H1 (cell line): ENCODE measurements at regions not wholly inside any gene's neighbourhood (a gene's known extent, or its start where the extent isn't known, plus 50 kb on each side); places are given as distances from the start of the nearest gene placed in this dataset.

Experiments
- CTCF ChIA-PET: fragments of 300-600 bp; sonication (Branson Sonifier 250); formaldehyde crosslinking; loops from one replicate; lab custom pipeline; 2021; ENCODE audit not compliant: partially characterized antibody; lab: Charles Lee
- POLR2A ChIA-PET: fragments of 300-600 bp; sonication (Branson Sonifier 250); formaldehyde crosslinking; loops from one replicate; lab custom pipeline; 2021; ENCODE audit warnings: inconsistent platforms; ENCODE audit not compliant: partially characterized antibody; lab: Charles Lee
- DNase-seq, 2 experiments: peaks; one replicate each; pipeline versions ENCODE4 v3.0.0 to v3.0.0-alpha.2; 2010 to 2022; ENCODE audit warnings: low spot score in 2 of 2, low read depth in 1 of 2, mixed read lengths in 1 of 2
- FAIRE-seq: peaks from 2 replicates; lab custom pipeline; 2011; peaks lifted over from hg19 to GRCh38; lab: Jason Lieb, UNC
- H2AFZ ChIP-seq: 2 replicates; pipeline ENCODE4 v1.8.1; 2012; ENCODE audit warnings: low read length, inconsistent platforms
- H2AK5ac ChIP-seq: 2 replicates; pipeline ENCODE4 v1.6.1; 2013; ENCODE audit warnings: low read depth, low read length
- H2BK120ac ChIP-seq: replicated peaks from 2 replicates; pipeline ENCODE3; 2013; ENCODE audit warnings: low read depth, low read length, inconsistent platforms
- H2BK12ac ChIP-seq: 2 replicates; pipeline ENCODE4 v1.6.1; 2013; ENCODE audit warnings: low read depth, low read length
- H2BK15ac ChIP-seq: 2 replicates; pipeline ENCODE4 v1.6.1; 2013; ENCODE audit warnings: low read length
- H2BK20ac ChIP-seq: 2 replicates; pipeline ENCODE4 v1.6.1; 2013; ENCODE audit warnings: low read length
- H2BK5ac ChIP-seq: 2 replicates; pipeline ENCODE4 v1.6.1; 2013; ENCODE audit warnings: low read depth, low read length
- H3K14ac ChIP-seq: 2 replicates; pipeline ENCODE4 v1.6.1; 2013; ENCODE audit warnings: inconsistent platforms; ENCODE audit not compliant: insufficient read length
- H3K18ac ChIP-seq: 2 replicates; pipeline ENCODE4 v1.6.1; 2013; ENCODE audit warnings: low read length; ENCODE audit errors: extremely low read depth
- H3K23ac ChIP-seq: 2 replicates; pipeline ENCODE4 v1.6.1; 2013; ENCODE audit warnings: inconsistent platforms; ENCODE audit not compliant: insufficient read length
- H3K23me2 ChIP-seq: 2 replicates; pipeline ENCODE4 v1.6.1; 2013; ENCODE audit warnings: low read depth, low read length
- H3K27ac ChIP-seq: 2 replicates; pipeline ENCODE4 v1.6.1; 2011; ENCODE audit warnings: low read depth, low read length, inconsistent platforms
- H3K27me3 ChIP-seq, 4 experiments: replicated peaks in 1 of 4; 1 replicate in 1 of 4; 2 replicates in 3 of 4; pipeline versions ENCODE4 v1.6.1 to v1.8.1; 2011 to 2013; ENCODE audit warnings: low read length in 3 of 4, mild to moderate bottlenecking in 3 of 4, inconsistent platforms in 2 of 4, mixed read lengths in 2 of 4, moderate library complexity in 1 of 4; ENCODE audit not compliant: control insufficient read depth in 3 of 4, insufficient read depth in 3 of 4; ENCODE audit errors: extremely low read depth in 1 of 4
- H3K36me3 ChIP-seq, 4 experiments: 2 replicates each; pipeline versions ENCODE4 v1.6.1 to v1.8.1; 2011 to 2013; ENCODE audit warnings: mild to moderate bottlenecking in 4 of 4, low read length in 3 of 4, moderate library complexity in 2 of 4, control low read depth in 1 of 4, inconsistent platforms in 1 of 4; ENCODE audit not compliant: insufficient read depth in 4 of 4, control insufficient read depth in 2 of 4
- H3K4ac ChIP-seq: replicated peaks from 2 replicates; pipeline ENCODE3; 2013; ENCODE audit warnings: low read length, low read depth, mixed read lengths, inconsistent platforms; ENCODE audit not compliant: insufficient read length
- H3K4me1 ChIP-seq, 4 experiments: replicated peaks in 1 of 4; 1 replicate in 1 of 4; 2 replicates in 3 of 4; pipeline versions ENCODE4 v1.6.1 to v1.8.1; 2011 to 2013; ENCODE audit warnings: low read length in 3 of 4, inconsistent platforms in 2 of 4, mixed read lengths in 1 of 4; ENCODE audit not compliant: insufficient read depth in 4 of 4, control insufficient read depth in 3 of 4
- H3K4me2 ChIP-seq, 2 experiments: 2 replicates each; pipeline versions ENCODE4 v1.6.1 to v1.8.1; 2011 to 2013; ENCODE audit warnings: low read depth in 2 of 2, low read length in 2 of 2, control low read depth in 1 of 2, inconsistent platforms in 1 of 2, mild to moderate bottlenecking in 1 of 2; ENCODE audit not compliant: insufficient read depth in 1 of 2
- H3K4me3 ChIP-seq, 4 experiments: fragments of 200-600, 300-600 bp in 1 of 4; sonication (generic), shearing (Covaris generic), sonication (Bioruptor Twin) in 1 of 4; 2 replicates each; pipeline versions ENCODE4 v1.5.1 to v1.8.1; 2011 to 2016; ENCODE audit warnings: low read length in 4 of 4, low read depth in 3 of 4, control low read depth in 2 of 4, inconsistent platforms in 2 of 4, mild to moderate bottlenecking in 2 of 4, mixed read lengths in 1 of 4, moderate library complexity in 1 of 4; ENCODE audit not compliant: insufficient read depth in 2 of 4; ENCODE audit errors: extremely low read depth in 1 of 4
- H3K56ac ChIP-seq: replicated peaks from 2 replicates; pipeline ENCODE3; 2013; ENCODE audit warnings: low read depth, mild to moderate bottlenecking, mixed read lengths, low read length, inconsistent platforms; ENCODE audit not compliant: insufficient read length
- H3K79me1 ChIP-seq: 2 replicates; pipeline ENCODE4 v1.6.1; 2013; ENCODE audit warnings: low read depth, low read length, control low read depth
- H3K79me2 ChIP-seq, 2 experiments: 2 replicates each; pipeline versions ENCODE4 v1.6.1 to v1.8.1; 2012 to 2013; ENCODE audit warnings: low read length in 2 of 2, mild to moderate bottlenecking in 2 of 2, inconsistent platforms in 1 of 2; ENCODE audit not compliant: insufficient read depth in 2 of 2, control insufficient read depth in 1 of 2
- H3K9ac ChIP-seq, 4 experiments: replicated peaks in 1 of 4; 1 replicate in 1 of 4; 2 replicates in 3 of 4; pipeline versions ENCODE4 v1.6.1 to v1.8.1; 2011 to 2013; ENCODE audit warnings: low read depth in 3 of 4, low read length in 3 of 4, control low read depth in 2 of 4, mild to moderate bottlenecking in 2 of 4, moderate library complexity in 2 of 4, inconsistent platforms in 1 of 4; ENCODE audit errors: extremely low read depth in 1 of 4
- H3K9me3 ChIP-seq, 2 experiments: 2 replicates each; pipeline versions ENCODE4 v1.6.1 to v1.8.1; 2012 to 2013; ENCODE audit warnings: mild to moderate bottlenecking in 2 of 2, moderate library complexity in 2 of 2, control low read depth in 1 of 2, inconsistent platforms in 1 of 2, low read depth in 1 of 2, low read length in 1 of 2, mixed read lengths in 1 of 2; ENCODE audit not compliant: insufficient read depth in 2 of 2
- H4K20me1 ChIP-seq, 2 experiments: replicated peaks in 1 of 2; 2 replicates each; pipeline versions ENCODE3 to v1.8.1; 2011 to 2013; ENCODE audit warnings: inconsistent platforms in 2 of 2, low read length in 2 of 2, mild to moderate bottlenecking in 1 of 2; ENCODE audit not compliant: insufficient read depth in 2 of 2, control insufficient read depth in 1 of 2
- H4K5ac ChIP-seq: 2 replicates; pipeline ENCODE4 v1.6.1; 2013; ENCODE audit warnings: low read length, low read depth, mixed read lengths, inconsistent platforms; ENCODE audit not compliant: insufficient read length
- H4K8ac ChIP-seq: 2 replicates; pipeline ENCODE4 v1.8.0; 2013; ENCODE audit warnings: mild to moderate bottlenecking, moderate library complexity, low read length, inconsistent platforms; ENCODE audit not compliant: insufficient read depth; ENCODE audit errors: extremely low read depth
- H4K91ac ChIP-seq: replicated peaks from 2 replicates; pipeline ENCODE3; 2013; ENCODE audit warnings: low read length, mixed read lengths, inconsistent platforms; ENCODE audit not compliant: insufficient read length
- ASH2L ChIP-seq: fragments of 200-600, 300-600 bp; sonication (generic); IDR thresholded peaks from one replicate; pipeline ENCODE4 v1.7.1; 2017; ENCODE audit warnings: low read length
- RAD21 ChIP-seq, 2 experiments: IDR thresholded peaks in 1 of 2; conservative IDR thresholded peaks in 1 of 2; 2 replicates each; pipeline ENCODE4 v1.6.1; 2011; ENCODE audit warnings: low read depth in 2 of 2, low read length in 2 of 2, improper control_type of control experiment in 1 of 2, inconsistent platforms in 1 of 2, mild to moderate bottlenecking in 1 of 2, moderate library complexity in 1 of 2
- WGBS, 2 experiments: shearing (Covaris generic) in 1 of 2; methylation state at CpG; one replicate each; pipeline versions ENCODE4 v1.1.6 to v1.1.7; 2013 to 2015; ENCODE audit warnings: low lambda C conversion rate in 2 of 2, mixed read lengths in 2 of 2, inconsistent platforms in 1 of 2, low coverage in 1 of 2, missing lambda C conversion rate in 1 of 2; ENCODE audit not compliant: insufficient replicate concordance in 2 of 2, insufficient coverage in 1 of 2, insufficient read length in 1 of 2; ENCODE audit errors: extremely low coverage in 1 of 2, missing lambda C conversion rate in 1 of 2; 5-methylcytosine and 5-hydroxymethylcytosine counted together

DNA sequence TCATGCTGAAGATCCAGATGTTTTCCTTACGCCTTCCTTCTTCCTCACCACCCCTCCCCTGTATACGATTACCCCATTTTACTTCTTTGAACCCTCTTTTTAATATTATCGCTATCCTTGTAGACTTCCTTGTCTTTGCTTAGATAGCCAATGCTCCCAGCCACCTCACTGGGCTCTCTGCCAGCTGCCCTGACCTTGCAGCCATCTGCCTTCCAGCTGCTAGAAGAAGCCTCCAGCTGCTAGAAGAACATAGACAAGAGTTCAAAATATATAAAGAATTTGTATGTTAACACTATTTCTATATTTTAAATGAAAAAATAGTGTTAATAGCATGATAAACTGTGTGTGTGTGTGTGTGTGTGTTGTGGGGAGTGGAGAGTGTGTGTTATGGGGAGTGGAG lies 374.7 kb downstream of the ANKRD50 start:
- Histone ChIP-seq H3K27ac (no peak overlapping the region), H3K14ac (no peak overlapping the region), H3K36me3 (no peaks in the 10 kb centered on the region), H2BK120ac (no peak overlapping the region), H3K56ac (no peak overlapping the region), H2AK5ac (no peak overlapping the region), H3K23ac (no peak overlapping the region), H3K4me1 (no peaks in the 10 kb centered on the region; a peak in 1 of 7 replicates), H2BK5ac (no peak overlapping the region), H4K8ac (no peak overlapping the region), H3K4ac (no peak overlapping the region), H3K4me3 (no peak overlapping the region), H2AFZ (no peak overlapping the region), H3K79me1 (no peaks in the 10 kb centered on the region), H2BK20ac (no peak overlapping the region), H3K27me3 (no peaks in the 10 kb centered on the region), H2BK12ac (no peak overlapping the region), H3K9ac (no peak overlapping the region), H2BK15ac (no peak overlapping the region), H4K91ac (no peak overlapping the region), H3K23me2 (no peaks in the 10 kb centered on the region), H3K18ac (no peak overlapping the region), H3K9me3 (peaks cover 0 to 8% of the 10 kb centered on the region in 2 experiments; a peak in 1 of 4 replicates), H4K5ac (no peak overlapping the region), H4K20me1 (no peaks in the 10 kb centered on the region), H3K4me2 (no peak overlapping the region), H3K79me2 (no peaks in the 10 kb centered on the region)
- ChIA-PET CTCF (interaction anchor here (0.9 kb wide), 1 partner anchor 14 kb away, joined by 3 read pairs; no protein-coding TSS in a partner anchor), POLR2A (no interaction called here)
- FAIRE-seq (no peak), DNase-seq (no peak)
- WGBS, 2 experiments = 96 to 100% methylated on average over 1 to 3 of the region's 3 CpGs
- no peak for TF ChIP-seq ASH2L
- no peak for TF ChIP-seq RAD21 (IDR thresholded peaks at IDR 0.05 in 1 of 2, conservative IDR thresholded peaks at IDR 0.05 in 1 of 2; ENCODE audit: low read depth in 2 of 2, low read length in 2 of 2)
